ENCODE measurements at regions not wholly inside any gene's neighbourhood (a gene's known extent, or its start where the extent isn't known, plus 50 kb on each side); places are given as distances from the start of the nearest gene placed in this dataset.

DNA sequence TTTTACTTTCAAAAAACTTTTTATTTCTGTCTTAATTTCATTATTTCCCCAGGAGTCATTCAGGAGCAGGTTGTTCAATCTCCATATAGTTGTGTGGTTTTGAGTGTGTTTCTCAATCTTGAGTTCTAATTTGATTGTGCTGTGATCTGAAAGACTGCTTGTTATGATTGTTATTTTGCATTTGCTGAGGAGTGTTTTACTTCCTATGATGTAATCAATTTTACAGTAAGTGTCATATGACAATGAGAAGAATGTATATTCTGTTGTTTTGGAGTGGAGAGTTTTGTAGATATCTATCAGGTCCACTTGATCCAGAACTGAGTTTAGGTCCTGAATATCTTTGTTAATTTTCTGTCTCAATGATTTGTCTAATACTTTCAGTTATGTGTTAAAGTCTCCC lies 706.9 kb upstream of the CTNND2 start:
- TF ChIP-seq, protein P1, sequence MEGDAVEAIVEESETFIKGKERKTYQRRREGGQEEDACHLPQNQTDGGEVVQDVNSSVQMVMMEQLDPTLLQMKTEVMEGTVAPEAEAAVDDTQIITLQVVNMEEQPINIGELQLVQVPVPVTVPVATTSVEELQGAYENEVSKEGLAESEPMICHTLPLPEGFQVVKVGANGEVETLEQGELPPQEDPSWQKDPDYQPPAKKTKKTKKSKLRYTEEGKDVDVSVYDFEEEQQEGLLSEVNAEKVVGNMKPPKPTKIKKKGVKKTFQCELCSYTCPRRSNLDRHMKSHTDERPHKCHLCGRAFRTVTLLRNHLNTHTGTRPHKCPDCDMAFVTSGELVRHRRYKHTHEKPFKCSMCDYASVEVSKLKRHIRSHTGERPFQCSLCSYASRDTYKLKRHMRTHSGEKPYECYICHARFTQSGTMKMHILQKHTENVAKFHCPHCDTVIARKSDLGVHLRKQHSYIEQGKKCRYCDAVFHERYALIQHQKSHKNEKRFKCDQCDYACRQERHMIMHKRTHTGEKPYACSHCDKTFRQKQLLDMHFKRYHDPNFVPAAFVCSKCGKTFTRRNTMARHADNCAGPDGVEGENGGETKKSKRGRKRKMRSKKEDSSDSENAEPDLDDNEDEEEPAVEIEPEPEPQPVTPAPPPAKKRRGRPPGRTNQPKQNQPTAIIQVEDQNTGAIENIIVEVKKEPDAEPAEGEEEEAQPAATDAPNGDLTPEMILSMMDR (IDR thresholded peaks at IDR 0.05) = no peak
- no peak for TF ChIP-seq POLR2A (IDR thresholded peaks at IDR 0.05)

Data from Peyer's patch (tissue), 4 donors.